Neural progenitor cell (in vitro differentiated cells): ENCODE measurements at regions not wholly inside any gene's neighbourhood (a gene's known extent, or its start where the extent isn't known, plus 50 kb on each side); places are given as distances from the start of the nearest gene placed in this dataset.

Source experiments
- EZH2 ChIP-seq: fragments of 200-600 bp; sonication (generic); IDR thresholded peaks from 2 replicates; pipeline ENCODE4 v1.6.1; 2017; ENCODE audit warnings: antibody characterized with exemption, mild to moderate bottlenecking, moderate library complexity
- EZH2phosphoT487 ChIP-seq: fragments of 200-600 bp; sonication (generic); IDR thresholded peaks from 2 replicates; pipeline ENCODE4 v1.6.1; 2017; ENCODE audit warnings: antibody characterized with exemption
- TF ChIP-seq, protein P1 (sequence below): fragments of 200-600 bp; sonication (generic); IDR thresholded peaks from 2 replicates; pipeline ENCODE4 v1.5.1; 2017; ENCODE audit warnings: antibody characterized with exemption, mild to moderate bottlenecking

DNA sequence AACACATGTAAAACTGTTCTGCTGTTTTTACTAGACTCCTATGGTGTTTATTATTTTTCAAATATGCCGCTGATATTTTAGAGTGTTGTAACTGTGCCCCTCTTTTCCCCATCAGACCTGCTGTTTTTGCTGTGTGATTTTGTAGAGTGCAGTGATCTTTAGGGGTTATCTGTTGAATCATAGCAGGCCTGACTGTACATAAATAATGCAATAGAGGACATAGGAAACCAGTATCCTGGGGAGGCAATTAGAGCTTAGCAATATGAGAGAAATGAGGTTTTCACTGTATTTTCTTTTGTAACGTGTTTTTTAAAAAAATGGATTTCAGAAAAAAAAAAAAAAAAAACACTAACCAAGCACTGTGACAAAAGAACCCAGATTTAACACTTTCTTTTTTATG lies 662.2 kb downstream of the TOX3 start:
- TF ChIP-seq, protein P1, sequence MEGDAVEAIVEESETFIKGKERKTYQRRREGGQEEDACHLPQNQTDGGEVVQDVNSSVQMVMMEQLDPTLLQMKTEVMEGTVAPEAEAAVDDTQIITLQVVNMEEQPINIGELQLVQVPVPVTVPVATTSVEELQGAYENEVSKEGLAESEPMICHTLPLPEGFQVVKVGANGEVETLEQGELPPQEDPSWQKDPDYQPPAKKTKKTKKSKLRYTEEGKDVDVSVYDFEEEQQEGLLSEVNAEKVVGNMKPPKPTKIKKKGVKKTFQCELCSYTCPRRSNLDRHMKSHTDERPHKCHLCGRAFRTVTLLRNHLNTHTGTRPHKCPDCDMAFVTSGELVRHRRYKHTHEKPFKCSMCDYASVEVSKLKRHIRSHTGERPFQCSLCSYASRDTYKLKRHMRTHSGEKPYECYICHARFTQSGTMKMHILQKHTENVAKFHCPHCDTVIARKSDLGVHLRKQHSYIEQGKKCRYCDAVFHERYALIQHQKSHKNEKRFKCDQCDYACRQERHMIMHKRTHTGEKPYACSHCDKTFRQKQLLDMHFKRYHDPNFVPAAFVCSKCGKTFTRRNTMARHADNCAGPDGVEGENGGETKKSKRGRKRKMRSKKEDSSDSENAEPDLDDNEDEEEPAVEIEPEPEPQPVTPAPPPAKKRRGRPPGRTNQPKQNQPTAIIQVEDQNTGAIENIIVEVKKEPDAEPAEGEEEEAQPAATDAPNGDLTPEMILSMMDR, result no peak
- TF ChIP-seq EZH2 (no peak), EZH2phosphoT487 (no peak)
